Activated T-cell treated with anti-CD3 and anti-CD28 coated beads for 24 hours (primary cell): ENCODE measurements at regions not wholly inside any gene's neighbourhood (a gene's known extent, or its start where the extent isn't known, plus 50 kb on each side); places are given as distances from the start of the nearest gene placed in this dataset.

Source experiments
- DNase-seq: peaks from one replicate; pipeline ENCODE4 v3.0.0-alpha.2; 2020; ENCODE audit warnings: low read depth

GRCh38 chr3:30945291-30945690, 50.8 kb upstream of the GADL1 start:
- DNase-seq = no peak

- no peak for DNase-seq
Observed at GRCh38 chr3:30948426-30948825, 54.0 kb upstream of the GADL1 start.

- DNase-seq = no peak
Observed at GRCh38 chr3:30951826-30952225, 57.4 kb upstream of the GADL1 start.

- DNase-seq = no peak
Observed at GRCh38 chr3:30952786-30953185, 58.3 kb upstream of the GADL1 start.

- no peak for DNase-seq
Observed at GRCh38 chr3:30954426-30954825, 60.0 kb upstream of the GADL1 start.

- no peak for DNase-seq
Observed at GRCh38 chr3:30962084-30962483, 67.6 kb upstream of the GADL1 start.

GRCh38 chr3:30962493-30962892, 68.0 kb upstream of the GADL1 start:
- DNase-seq = no peak

GRCh38 chr3:30963223-30963722, 68.8 kb upstream of the GADL1 start:
- no peak for DNase-seq

- DNase-seq = no peak
Observed at GRCh38 chr3:30964612-30965011, 70.2 kb upstream of the GADL1 start.

- DNase-seq = no peak
Observed at GRCh38 chr3:30966896-30967295, 72.4 kb upstream of the GADL1 start.

- DNase-seq = no peak
Observed at GRCh38 chr3:30970183-30970582, 75.7 kb upstream of the GADL1 start.

GRCh38 chr3:30972449-30972848, 78.0 kb upstream of the GADL1 start:
- no peak for DNase-seq

GRCh38 chr3:30974071-30974470, 79.6 kb upstream of the GADL1 start:
- no peak for DNase-seq

GRCh38 chr3:30977592-30977991, 83.1 kb upstream of the GADL1 start:
- no peak for DNase-seq

- DNase-seq = no peak
Observed at GRCh38 chr3:30980993-30981392, 86.5 kb upstream of the GADL1 start.

- DNase-seq = no peak
Observed at GRCh38 chr3:30982416-30983075, 88.1 kb upstream of the GADL1 start.

GRCh38 chr3:30984855-30985749, 90.6 kb upstream of the GADL1 start:
- DNase-seq = no peak

- no peak for DNase-seq
Observed at GRCh38 chr3:30986551-30986950, 92.1 kb upstream of the GADL1 start.

- DNase-seq = no peak
Observed at GRCh38 chr3:30988769-30989168, 94.3 kb upstream of the GADL1 start.

GRCh38 chr3:30989276-30990030, 95.0 kb upstream of the GADL1 start:
- DNase-seq = no peak

- DNase-seq = no peak
Observed at GRCh38 chr3:30996467-30996866, 102.0 kb upstream of the GADL1 start.

GRCh38 chr3:31002730-31003129, 108.3 kb upstream of the GADL1 start:
- no peak for DNase-seq
